Muscle of arm (tissue), 1 donor: ENCODE measurements at regions not wholly inside any gene's neighbourhood (a gene's known extent, or its start where the extent isn't known, plus 50 kb on each side); places are given as distances from the start of the nearest gene placed in this dataset.
"Not testable (repeated sequence)": the region's sequence is repeated elsewhere in the genome, so short reads cannot be mapped to it uniquely, and the experiment has no call there.

Experiments
- DNase-seq: peaks from one replicate; pipeline ENCODE4 v3.0.0-alpha.2; 2013

DNA sequence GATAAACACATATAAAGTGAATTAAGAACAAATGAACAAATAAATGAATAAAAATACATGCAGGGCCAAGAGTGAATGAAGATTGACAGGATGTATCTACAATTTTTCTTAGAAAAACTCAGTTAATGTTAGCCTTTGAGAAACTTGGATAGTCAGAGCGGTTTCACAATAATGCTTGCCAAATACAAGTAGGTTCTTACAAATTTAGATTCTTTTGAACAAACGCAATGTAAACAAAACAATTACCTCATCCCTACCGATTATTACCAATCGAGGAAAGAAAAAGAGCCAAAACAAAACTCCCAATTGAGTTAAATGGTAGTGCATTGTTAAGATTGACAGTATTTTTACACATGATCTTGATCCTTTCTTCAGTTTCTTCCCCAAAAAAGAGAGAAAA lies 176.9 kb upstream of the DEPDC1 start:
- no peak for DNase-seq

GRCh38 chr1:68675336-68675735 lies 178.5 kb upstream of the DEPDC1 start:
- no peak for DNase-seq

DNA sequence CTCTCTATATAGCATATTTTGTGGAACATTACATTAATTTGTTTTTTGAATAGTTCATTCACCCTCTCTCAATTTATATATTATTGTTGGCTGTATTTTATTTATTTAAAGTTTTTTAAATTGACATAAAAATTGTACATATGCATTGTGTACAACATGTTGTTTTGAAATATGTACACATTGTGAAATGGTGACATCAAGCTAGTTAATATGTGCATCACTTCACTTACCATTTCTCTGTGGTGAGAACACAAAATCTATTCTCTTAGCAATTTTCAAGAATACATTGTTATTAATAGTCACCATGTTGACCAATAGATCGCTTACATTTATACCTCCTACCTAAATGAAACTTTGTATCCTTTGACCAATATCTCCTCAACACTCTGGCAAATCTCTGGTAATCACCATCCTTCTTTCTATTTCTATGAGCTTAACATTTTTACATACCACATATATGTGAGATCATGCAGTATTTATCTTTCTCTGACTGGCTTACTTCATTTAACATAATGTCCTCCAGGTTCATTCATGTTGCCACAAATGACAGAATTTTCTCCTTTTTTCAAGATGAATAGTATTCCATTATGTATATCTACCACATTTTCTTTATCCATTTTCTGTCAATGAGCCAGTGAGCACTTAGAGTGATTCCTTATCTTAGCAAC lies 180.9 kb upstream of the DEPDC1 start:
- no peak for DNase-seq

DNA sequence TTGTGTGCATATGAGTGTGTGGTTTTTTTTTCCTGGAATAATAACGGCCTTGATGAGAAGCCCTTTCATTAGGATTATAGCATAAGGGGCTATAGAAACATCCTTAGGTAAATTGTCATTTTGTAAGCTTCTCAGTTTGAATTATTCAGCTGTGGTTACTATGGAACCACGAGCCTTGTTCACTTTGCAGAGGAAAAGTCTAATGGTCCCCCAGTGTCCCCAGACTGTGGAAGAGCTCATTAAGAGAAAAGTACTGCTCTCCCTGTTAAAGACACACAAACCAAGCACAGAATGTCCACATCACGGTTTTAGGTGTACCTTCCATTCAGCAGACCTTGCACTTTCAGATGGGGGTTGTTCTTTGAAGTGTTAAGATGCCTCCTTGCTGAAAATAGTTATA lies 199.3 kb upstream of the DEPDC1 start:
- no peak for DNase-seq

GRCh38 chr1:68703921-68704354 lies 207.1 kb upstream of the DEPDC1 start:
- no peak for DNase-seq

- DNase-seq = peak; percentile 3
Observed at GRCh38 chr1:68704800-68705443, 208.0 kb upstream of the DEPDC1 start.

DNA sequence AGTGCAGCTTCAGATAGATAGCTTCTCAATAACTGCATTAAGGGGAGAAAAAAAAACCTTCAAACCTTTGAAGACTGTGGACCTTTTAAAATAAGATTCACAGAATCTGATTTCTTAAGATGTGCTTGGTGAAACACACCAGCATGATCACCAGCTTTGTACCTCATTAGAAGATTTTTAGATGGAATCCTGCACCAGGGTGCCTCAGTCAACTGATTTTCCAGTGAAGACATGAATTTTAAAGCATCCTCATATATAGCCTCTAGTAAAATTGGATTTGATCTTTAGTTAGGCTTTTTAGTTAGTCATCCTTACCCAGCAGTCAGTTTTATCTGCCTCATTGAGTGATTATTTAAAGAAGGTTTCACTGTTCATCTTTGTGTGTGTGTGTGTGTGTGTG lies 208.6 kb upstream of the DEPDC1 start:
- no peak for DNase-seq

GRCh38 chr1:68706639-68707317 lies 209.9 kb upstream of the DEPDC1 start:
- DNase-seq = no peak

DNA sequence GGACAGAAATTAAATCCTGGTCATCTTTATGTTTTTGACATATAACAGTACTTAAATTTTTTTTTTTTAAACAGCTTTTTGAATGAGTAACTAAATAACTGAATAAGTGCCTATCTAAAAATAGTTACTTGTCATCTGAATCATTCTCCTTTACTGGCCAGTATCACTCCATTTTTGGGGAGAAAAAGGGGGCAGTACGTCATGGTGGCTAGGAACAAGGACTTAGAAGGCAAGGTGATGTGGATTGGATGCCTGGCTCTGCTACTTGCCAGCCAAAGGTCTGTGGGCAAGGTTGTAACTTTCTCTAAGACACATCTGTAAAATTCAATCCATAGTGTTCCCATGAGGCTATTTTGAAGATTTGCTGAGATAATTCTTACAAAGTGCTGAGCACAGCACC lies 220.4 kb upstream of the DEPDC1 start:
- no peak for DNase-seq

- no peak for DNase-seq
Observed at GRCh38 chr1:68720476-68720875, 223.6 kb upstream of the DEPDC1 start.

DNA sequence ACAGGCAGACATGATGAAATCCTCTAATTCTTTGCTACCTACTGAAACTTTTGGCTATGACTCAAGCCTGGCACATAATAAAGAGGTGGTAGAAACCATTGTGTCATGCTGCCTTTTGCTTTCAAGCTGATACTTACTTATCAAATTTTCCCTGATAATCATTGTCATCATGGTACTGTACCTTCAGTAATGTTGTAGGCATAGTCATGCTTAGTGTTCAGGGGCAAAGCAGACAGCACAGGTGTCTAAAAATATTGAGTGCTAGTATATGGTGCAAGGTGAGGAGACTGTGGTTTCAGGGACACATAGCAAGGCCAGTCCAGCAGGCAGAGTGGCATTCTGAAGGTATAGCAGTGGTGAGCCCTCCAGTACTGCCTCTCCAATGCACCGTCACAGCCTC lies 226.9 kb upstream of the DEPDC1 start:
- no peak for DNase-seq

DNA sequence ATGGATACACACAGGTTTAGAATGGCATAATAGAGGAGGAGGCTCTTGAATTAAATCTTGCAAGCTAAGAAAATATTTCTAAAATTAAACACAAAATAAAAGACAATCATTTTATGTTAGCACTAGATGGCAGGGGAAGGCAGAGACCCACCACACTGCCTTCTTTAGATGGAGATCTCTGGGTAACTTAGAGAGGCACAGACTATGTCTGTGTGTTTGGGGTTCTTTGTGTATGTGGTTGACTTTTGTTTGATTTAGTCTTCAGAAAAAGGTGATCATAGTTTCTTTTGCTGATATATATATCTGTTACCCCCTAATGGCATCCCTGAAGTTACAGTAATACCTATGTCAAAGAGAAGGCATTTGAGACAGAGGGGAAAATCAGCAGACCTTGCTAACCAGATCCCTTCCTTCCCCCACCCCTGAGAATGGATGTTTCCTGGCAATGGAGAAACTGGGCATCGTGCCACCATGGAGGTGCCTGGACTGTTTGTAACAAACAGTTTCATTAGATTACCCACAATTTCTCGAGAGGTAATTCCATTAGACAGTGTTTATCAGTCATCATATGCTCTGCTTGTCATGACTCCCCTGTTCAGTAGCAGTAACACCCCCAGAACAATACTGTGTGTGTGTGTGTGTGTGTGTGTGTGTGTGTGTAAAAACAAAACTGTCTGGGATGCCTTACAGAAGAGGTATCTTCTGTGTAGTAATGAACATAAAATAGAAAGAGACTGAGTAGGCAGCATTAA lies 228.3 kb upstream of the DEPDC1 start:
- DNase-seq = no peak

GRCh38 chr1:68739486-68739885 lies 242.6 kb upstream of the DEPDC1 start:
- DNase-seq = not testable (repeated sequence)

- no peak for DNase-seq
Observed at GRCh38 chr1:68745011-68745410, 248.1 kb upstream of the DEPDC1 start.

GRCh38 chr1:68745451-68745850 lies 248.6 kb upstream of the DEPDC1 start:
- no peak for DNase-seq

GRCh38 chr1:68746378-68746777 lies 249.5 kb upstream of the DEPDC1 start:
- DNase-seq = no peak

DNA sequence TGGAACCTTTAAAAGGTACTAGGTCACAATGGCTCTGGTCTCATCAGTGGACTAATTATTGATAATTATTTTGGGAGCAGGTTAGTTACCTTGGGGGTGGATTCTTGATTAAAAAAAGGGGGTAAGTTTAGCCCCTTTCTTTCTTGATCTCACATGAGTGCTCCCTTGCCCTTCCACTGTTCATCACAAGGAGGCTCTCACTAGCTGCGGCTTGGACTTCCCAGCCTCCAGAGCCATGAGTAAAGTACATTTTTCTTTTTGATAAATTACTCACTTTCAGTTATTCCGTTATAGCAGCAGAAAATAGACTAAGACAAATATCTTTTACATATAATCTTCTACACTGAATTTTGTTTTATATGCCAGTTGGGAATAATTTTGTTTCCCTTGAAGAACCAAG lies 254.8 kb upstream of the DEPDC1 start:
- DNase-seq = no peak

DNA sequence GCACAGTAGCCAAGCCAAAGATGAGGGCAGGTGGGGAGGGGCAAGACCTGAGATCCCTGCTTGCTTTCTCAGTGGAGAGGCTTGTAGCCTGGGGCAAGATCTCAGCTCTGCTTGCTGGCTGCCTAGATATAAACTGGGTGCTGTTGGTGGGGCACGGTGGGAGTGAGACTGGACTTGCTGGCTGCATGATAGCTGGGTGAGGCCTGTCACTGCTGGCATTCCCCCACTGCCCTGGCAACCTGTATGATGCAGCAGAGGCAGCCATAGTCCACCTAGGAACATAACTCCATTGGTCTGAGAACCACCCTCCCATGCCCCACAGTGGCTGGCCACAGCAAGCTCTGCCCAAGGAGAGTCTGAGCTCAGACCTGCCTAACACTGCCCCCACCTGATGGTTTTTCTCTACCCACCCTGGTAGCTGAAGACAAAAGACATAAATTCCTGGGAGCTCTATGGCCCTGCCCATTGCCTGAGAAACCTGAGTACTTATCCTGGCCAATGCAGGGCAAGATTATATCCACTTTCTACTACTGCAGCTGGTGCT lies 261.9 kb upstream of the DEPDC1 start:
- DNase-seq = no peak

DNA sequence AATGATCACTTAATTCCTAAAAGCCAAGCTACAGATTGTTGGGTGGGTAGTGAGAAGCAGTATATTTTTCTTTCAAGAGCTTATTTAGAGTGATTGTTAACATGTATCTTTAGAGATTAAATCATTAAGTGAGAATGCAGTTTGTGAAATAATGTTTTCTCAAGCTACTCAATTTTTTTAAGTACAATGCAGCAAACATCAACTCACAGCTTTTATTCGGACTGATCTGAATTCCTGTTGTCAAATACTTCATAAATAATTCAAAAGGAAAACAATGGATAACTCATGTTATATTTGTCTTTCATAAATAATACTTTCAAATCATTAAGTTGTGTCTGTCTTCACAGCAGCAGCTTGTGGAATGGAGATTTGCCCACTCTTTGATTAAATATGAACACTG lies 271.1 kb upstream of the DEPDC1 start:
- no peak for DNase-seq

GRCh38 chr1:68770817-68771216 lies 273.9 kb upstream of the DEPDC1 start:
- no peak for DNase-seq

DNA sequence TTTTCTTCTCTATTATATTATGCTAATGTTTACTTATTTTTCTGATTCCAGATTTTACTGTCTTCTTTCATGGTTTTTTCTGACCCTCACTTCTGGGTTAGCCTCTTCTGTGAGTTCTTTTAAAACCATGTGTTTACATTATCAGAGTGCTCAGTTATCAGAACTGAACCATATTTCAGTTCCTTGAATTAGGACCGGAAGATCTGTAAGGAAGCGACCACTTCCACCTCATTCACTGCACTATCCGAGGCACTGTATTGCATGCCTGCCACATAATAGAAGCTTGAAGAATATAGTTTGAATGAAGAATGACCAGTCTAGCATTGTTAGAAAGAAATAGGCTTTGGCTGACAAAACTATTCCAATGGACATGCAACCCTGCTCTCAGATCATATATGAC lies 281.0 kb upstream of the DEPDC1 start:
- DNase-seq = no peak

GRCh38 chr1:68779841-68780240 lies 283.0 kb upstream of the DEPDC1 start:
- not testable (repeated sequence) for DNase-seq
